Prostate gland (tissue), 2 donors: ENCODE measurements at regions not wholly inside any gene's neighbourhood (a gene's known extent, or its start where the extent isn't known, plus 50 kb on each side); places are given as distances from the start of the nearest gene placed in this dataset.

ENCODE experiments used
- POLR2AphosphoS5 ChIP-seq: sonication (generic); formaldehyde crosslinking; IDR thresholded peaks from one replicate; pipeline ENCODE4 v1.6.1; 2017; ENCODE audit warnings: antibody characterized with exemption
- TF ChIP-seq, protein P1 (sequence below), 4 experiments: fragments of 200-600 bp in 2 of 4; fragments of 450-650 bp in 2 of 4; sonication (generic) in 2 of 4; IDR thresholded peaks; 1 replicate in 3 of 4; 2 replicates in 1 of 4; pipeline ENCODE4 v1.5.1; 2016 to 2019; ENCODE audit warnings: antibody characterized with exemption in 4 of 4, mild to moderate bottlenecking in 2 of 4, moderate library complexity in 2 of 4

DNA sequence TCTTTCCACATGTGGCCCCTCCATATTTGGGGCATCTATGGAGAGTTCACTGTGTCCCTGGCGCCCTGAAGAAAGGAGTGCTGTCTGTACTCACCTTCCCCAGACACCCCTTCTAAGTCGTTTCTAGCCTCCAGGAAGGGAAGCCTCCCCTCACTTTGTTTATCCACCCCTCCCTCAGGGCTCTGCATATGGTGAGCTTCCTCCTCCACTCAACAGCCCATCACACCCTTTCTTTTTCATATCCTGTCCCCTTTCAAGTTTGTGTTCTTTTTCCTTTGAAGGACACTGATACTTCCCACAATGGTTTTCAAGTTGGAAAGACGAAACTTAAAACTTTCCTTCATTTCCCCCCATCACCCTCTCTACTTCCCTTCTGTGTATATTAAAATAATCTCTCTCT is 291.4 kb upstream of the POU3F3 start:
- TF ChIP-seq, protein P1, sequence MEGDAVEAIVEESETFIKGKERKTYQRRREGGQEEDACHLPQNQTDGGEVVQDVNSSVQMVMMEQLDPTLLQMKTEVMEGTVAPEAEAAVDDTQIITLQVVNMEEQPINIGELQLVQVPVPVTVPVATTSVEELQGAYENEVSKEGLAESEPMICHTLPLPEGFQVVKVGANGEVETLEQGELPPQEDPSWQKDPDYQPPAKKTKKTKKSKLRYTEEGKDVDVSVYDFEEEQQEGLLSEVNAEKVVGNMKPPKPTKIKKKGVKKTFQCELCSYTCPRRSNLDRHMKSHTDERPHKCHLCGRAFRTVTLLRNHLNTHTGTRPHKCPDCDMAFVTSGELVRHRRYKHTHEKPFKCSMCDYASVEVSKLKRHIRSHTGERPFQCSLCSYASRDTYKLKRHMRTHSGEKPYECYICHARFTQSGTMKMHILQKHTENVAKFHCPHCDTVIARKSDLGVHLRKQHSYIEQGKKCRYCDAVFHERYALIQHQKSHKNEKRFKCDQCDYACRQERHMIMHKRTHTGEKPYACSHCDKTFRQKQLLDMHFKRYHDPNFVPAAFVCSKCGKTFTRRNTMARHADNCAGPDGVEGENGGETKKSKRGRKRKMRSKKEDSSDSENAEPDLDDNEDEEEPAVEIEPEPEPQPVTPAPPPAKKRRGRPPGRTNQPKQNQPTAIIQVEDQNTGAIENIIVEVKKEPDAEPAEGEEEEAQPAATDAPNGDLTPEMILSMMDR (IDR thresholded peaks at IDR 0.05): no peak
- no peak for TF ChIP-seq POLR2AphosphoS5
